ENCODE measurements at regions not wholly inside any gene's neighbourhood (a gene's known extent, or its start where the extent isn't known, plus 50 kb on each side); places are given as distances from the start of the nearest gene placed in this dataset.
A peak's percentile ranks its signal among the peaks of the same experiment; 100 is the strongest.

DNA sequence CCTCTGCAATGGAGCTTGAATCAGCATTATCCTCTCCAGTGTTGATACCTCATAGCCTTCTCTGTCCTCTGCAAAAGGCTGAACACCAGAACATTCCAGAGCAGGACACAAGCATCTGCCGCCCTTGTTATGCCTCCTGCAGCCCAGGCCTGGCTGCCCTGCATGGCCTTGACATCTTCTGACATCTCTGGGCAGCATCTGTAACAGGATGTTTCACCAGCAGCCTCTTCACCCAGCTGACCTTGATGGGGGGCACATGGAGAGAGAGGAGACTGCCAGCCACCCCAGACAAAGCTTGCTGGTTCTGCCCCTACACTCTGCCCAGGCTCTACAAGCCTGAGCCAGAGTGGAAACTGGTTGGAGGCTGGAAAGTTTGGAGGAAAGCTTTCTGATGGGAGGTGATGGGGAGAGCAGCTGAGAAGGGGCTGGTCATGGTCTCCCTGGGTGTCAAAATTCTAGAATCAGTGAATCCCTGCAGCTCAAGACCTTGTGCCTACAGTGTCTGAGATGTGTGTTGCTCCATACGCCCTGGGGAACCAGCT lies 145.1 kb downstream of the MRPL14 start:
- no peak for DNase-seq (ENCODE audit: low spot score)

DNA sequence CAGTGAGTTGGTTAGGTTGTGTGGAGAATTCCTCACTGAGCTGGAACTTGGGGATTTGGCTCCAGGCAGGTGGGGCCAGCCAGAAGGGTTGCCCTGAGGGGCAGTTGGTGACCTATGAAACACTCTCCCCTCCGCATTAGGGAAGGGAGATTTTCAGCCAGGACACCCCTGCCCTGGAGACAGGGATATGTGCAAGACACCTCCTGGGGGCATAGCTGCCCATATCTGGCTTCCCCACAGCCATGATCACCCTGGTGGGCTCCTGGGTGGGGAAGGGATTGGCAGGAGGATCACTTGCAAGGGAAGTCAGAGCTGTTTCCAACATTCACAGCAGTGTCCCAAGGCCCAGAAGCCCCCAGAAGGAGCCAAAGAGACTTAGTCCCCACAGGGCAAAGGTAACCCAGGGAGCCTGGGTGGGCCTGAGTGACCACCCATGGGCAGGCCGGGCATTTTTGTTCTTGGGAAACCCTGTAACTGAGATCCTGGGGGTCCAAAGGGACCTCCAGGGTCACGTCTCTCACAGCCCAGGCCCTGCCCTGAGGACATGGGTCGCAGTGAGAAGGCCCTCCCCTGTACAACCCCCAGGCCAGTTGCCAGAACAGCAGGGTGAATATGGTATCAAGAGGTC lies 145.8 kb downstream of the MRPL14 start:
- DNase-seq (ENCODE audit: low spot score): no peak

DNA sequence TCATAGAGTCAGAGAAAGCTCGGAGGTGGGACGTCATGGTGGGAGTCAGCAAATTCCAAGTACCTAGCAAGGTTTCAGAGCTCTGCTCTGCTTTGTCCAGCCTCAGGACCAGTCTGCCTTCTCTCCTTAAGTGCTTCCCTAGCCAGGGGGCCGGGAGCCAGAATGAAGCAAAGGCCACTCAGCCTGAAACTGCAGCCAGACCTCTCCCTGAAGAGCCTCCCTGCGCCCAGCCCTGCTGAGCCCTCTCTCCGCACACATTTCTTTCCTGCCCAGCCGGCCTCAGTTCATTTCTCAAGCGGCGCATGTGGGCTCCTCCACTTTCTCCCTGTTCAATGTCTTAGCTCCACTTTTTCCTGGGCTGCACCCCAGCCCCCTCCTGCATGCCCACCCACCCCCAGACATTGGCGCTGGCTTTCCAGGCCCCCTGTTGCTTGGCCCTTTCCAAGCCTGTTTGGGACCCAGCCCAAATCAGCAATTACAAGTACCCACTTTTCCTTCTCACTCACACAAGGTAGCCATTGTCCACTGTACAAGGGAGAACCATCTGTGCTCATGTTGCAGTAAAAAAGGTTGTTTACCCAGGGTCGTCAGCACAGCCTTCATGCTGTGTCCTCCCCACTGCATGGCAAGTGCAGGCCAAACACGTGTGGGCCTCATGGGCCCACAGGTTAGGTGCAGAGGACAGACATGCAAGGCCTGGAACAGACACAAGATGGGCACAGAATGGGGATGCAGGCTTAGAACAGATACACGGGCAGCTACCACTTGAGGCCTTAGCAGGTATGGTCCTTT lies 147.1 kb downstream of the MRPL14 start:
- DNase-seq (ENCODE audit: low spot score): peak; percentile 46

DNA sequence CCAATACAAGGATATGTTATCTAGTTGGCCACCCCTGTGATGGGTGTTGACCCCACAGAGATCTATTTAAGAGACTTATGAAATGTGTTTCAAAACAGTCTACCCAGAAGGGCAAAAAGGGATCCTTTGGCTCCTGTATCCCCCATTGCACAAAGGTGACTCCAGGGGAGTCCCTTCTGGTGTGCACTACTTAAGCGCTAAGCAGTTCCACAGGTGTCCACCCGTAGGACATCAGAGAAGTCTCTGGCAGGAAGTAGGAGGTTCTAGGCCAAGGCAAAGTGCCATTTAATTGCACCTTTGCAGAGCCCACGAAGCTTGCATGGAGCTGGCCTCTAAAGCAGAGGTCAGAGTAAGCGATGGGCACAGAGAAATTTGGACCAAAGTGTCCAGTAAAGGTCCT lies 147.7 kb downstream of the MRPL14 start:
- no peak for DNase-seq (ENCODE audit: low spot score)

DNA sequence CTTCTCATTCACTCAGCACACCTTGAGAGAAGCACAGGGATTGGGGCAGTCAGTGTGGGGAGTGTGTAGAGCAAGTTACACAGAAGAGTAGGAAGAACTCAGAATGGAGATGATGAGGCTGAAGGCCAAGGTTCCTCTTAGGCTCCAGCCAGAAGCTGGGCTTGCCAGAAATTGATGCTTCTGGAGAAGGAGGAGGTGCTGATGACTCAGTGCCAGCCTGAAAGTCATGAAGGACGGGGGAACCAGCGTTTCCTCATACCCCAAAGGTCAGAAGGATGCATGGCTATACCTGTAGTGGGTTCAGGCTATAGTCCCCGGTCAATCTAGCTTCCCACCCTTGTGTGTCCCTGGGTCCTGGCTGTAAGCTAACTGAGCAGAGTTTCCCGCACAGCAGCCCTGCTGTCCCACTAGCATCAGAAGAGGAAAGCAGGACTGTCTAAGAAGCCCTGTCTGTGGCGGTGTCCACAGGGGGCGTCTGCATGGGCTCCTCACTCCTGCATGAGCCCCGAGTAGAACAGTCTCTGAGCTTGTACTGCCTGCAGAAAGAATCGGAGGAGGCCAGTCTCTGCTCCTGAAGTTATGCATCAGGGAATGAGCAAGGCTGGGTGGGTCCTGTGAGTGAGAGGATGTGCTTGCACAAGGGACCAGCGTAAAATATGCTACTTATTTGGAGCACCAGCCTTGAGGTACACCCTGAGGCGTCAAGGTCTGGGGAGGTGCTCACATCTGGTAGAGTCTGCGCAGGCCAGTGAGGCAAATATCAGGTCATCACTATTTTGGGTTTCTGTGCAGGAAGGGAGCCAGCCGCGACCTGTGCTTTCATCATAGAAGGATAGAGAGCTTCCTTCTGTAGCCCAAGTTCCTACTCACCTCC lies 148.5 kb downstream of the MRPL14 start:
- no peak for DNase-seq (ENCODE audit: low spot score)

DNA sequence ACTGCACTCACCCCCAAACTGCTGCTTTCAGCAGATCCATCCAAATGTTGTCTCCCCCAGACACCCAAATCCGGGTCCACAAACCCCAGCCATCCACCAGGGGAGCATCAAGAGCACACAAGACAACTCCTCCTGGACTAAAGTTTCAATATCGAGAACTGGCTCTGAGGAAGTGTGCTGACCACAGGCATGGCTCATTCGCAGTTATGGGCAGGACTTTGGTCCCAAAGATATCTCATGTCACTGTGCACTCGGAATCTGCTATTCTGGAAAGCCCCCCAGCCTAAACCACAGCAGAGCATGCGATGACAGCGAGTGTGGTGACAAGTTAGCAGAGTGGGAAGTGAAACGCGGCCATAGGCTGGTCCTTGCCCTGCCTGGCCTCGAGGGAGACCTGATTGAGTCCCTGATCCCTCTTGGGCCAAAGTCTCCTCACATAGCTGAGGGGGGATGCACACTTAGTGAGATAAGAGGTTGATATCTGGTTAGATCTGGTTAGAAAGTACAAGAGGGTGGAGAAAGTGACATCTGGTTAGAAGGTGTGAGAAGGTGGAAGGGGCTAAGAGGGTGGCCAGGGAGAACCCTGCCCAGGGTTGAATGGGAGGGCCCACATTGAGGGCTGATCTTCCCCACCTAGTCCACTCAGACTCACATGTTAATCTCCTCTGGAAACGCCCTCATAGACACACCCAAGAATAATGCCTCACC lies 149.7 kb downstream of the MRPL14 start:
- DNase-seq (ENCODE audit: low spot score): no peak

DNA sequence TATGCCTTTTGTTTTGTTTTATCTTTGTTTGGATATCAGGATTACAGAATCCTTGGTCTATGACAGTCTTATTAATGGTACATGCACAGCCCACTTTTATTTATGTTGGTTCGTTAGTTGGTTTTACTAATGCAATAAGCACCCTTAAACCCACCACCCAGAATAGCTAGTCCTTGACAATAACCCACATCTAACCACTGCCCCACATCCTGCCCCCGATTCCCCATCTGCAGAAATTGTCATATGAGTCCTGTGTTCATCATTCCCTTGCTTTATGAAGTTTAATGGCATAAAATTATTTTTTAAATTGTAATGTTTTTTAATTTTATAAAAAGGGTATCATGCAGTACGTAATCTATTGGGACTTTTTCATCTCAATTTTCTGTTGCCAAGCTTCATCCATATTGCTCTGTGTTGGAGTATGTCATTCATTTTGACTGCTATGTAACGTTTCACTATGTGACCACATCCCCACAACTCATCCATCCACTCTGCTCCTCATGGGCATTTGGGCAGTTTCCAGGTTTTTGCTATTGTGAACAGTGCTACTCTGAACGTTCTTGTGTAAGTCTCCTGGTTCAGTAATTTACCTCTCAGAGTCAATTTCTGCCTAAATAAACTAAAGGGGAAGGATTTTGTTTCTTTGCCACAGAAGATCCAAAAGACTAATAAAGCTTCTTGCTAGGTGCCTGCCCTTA lies 150.4 kb downstream of the MRPL14 start:
- DNase-seq (ENCODE audit: low spot score): no peak

DNA sequence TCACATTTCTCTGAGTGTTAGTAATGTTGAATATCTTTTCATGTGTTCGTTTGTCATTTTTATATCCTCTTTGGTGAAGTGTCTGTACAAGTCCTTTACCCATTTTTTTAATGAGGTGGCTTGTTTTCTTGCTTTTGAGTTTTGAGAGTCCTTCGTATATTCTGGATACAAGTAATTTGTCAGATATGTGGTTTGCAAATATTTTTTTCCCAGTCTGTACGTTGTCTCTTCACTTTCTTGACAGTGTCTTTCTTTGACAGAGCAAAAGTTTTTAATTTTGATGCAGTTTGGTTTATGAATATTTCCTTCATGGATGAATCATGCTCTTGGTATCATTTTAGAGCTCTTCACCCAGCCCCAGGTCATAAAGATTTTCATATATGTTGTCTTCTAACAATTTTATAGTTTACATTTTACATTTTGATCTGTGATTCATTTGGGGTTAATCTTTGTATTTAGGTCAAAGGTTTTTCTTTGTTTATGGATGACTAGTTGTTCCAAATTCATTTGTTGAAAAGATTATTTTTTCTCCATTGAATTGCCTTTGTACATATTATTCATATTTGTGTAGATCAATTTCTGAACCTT lies 152.5 kb downstream of the MRPL14 start:
- DNase-seq (ENCODE audit: low spot score): no peak

DNA sequence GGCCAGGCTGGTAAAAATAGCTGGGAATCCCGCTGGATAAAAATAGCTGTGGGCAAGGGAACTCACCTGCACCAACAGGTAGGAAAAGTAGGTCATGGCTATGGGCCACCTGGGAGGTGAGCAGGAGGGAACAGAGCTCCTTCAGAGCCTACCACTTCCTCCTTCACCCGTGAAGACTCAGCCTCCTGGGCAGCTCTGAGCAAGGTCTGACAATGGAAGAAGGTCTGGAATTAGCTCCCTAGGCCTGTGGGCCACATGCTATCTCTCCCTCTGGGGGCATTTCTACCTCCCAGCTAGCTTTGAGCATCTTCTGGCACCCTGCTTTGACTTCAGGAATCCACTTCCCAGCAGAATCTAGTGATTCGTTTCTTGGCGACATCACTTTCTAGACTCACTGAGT lies 153.9 kb downstream of the MRPL14 start:
- no peak for DNase-seq (ENCODE audit: low spot score)

DNA sequence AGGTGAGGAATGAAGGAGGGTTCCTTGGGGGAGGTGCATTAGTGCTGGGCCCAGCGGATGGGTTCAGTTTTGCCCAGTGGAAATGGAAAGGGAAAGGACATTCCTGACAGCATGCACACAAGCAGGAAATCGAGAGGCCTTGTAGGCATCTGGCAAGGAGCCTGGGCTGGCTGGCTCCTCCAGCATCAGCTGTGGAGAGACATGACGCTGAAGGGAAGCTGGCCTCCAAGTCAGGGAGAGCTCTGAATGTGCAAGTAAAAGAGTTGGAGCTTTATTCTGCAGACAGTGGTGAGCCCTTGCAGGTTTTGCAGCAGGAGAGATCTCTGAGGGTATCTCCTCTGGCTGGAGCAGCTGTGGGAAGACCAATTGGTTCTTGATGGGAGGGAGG lies 154.3 kb downstream of the MRPL14 start:
- DNase-seq (ENCODE audit: low spot score): peak; percentile 82

DNA sequence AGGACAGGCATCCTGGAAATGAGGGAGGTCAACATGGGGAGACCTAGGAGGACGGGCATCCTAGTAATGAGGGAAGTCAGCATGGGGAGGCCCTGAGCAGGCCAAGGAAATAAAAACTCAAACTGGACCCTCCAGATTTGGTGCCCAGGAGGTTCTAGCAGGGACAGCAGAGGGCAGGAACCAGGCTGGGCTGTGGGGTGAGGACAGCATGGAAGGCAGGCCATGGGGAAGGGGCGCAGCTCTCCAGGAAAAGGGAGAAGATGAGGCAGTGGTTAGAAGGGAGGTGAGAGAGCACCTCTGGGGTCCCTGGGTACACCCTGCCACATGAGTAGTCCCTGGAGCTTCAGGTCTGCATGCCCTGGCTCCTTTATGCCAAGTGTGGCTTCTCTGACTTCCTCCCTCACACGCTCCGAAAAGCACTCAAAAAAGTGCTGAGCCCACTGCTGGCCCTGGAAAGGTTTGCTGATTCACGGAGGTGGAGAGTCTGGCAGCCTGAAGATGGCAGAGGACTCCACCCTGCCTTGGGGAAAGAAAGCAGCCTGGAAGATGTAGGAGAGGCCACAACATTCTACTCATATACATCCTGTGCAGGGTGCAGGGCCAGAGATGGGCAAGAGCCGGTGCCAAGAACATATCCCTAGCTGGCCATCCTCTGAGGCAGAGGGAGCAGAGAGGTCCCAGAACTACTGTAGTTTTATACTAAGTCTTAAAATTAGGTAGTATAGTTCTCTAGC lies 154.9 kb downstream of the MRPL14 start:
- no peak for DNase-seq (ENCODE audit: low spot score)

DNA sequence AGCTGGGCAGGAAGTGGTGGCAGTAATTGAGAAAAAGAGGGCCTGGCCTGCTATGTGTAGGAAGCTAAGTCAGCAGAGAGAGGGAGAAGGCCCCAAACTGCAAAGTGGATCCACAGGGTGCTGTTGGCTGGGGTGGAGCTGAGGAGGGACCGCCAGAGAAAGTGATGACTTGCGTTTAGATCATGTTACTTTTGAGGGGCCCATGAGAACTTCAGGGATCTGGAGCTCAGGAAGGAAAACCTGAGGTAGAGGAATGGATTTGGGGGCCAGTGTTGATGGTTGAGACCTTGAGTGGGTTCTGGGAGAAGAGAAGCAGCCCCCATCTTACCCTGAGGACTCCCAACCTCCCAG lies 155.5 kb downstream of the MRPL14 start:
- DNase-seq (ENCODE audit: low spot score): no peak

DNA sequence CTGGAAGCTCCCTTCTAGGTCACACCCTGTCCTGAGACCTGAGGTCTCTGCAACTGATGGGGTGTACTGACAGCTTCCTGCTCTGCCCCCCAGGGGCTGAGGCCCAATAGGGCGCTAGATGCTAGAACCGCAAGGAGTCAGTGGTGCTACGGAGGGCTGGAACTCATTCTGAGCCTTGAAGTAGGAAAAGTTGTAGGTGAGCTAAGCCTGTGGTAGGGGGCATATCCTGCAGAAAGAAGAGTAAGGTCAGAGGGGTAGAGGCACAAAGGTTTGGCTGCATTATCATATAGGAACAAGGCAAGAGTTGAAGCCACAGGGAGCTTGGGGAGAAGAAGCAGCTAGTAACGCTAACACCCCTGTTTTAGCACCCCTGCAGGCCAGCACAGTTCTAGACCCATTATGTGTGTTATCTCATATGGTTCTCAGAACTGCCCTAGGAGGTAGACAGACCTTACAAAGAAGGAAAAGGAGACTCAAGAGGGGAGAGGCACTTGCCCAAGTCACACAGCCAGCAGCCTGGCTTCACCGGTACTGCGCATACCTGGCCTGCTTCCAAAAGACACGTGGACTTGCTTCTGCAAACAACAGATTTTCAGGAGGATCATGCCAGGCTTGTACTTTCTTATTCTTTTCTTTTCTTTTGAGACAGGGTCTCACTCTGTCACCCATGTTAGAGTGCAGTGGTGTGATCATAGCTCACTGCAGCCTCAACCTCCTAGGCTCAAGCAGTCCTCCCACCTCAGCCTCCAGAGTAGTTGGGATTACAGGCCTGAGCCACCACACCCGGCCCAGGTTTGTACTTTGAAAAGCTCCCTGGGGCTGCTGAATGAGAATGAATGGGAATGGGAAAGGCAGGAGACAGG lies 156.1 kb downstream of the MRPL14 start:
- DNase-seq (ENCODE audit: low spot score): no peak

DNA sequence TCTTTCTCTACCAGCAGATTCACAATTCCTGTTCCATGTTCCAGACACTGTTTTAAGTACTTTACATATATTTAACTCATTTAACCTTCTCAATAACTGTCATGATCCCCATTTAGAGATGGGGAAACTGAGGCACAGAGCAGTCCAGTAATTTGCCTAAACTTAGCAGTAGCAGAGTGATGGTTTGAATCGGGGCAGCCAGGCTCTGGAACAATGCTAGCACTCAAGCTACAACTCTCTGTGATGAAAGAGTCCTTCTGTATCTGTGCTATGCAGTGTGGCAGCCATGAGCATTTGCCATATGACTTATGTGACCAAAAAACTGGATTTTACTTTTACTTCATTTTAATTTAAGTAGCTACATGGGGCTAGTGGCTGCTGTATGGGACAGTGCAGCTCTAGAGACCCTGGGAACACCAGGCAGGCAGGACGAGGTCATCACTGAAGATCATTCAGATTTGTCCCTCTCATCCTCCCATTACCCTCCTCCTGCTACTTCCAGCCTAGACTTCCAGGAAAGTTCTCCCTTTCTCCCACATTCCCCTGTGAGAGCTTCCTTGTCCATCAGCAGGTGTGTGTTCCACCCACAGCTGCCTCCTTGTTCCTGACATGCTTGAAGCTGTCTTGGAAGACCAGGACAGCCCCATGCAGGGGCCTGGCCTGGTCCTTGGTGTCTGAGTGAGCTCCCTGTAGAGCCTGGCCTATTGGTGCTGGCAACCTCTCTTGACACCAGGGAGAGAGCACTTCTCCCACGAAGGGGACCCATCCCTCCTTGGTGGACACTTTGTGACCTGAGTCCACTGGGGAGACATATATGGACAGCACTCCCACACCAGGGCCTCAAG lies 157.0 kb downstream of the MRPL14 start:
- no peak for DNase-seq (ENCODE audit: low spot score)

DNA sequence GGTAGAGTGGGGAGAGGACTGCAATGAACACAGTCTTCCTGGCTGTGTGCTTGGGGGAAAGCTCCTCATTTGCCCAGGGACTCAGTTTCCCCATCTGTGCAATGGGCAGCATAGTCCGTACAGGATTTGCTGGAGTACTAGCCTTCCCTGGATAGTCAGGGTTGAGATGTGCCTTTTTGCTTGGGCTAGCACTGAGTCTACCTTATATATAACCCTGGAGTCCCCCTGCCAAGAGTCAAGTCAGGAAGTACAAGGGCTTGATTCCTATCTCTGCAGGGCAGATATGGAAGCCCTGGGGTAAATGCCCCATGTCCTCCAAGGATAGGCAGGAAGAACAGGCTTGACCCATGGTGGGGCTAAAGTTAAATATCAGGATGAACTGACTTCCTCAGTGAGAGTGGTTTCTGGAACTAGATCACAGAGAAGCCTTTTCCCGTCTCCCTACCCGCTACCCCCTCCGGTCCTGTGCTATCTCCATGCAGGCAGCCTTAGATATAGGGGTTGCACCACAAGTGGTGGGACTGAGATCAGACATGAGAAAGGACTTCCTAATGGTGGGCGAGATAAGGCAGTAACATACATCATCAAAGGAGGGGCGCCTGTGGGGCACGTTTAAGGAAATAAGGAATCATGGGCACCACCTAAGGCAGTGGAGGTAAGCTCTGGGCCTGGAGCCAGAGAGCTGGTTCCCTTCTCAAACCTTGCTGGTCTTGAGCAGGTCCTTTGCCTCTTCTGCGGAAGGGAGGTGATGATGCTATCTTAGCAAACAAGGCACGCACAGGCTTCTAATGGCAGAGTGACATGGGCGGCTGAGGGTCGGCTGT lies 157.9 kb downstream of the MRPL14 start:
- DNase-seq (ENCODE audit: low spot score): no peak

DNA sequence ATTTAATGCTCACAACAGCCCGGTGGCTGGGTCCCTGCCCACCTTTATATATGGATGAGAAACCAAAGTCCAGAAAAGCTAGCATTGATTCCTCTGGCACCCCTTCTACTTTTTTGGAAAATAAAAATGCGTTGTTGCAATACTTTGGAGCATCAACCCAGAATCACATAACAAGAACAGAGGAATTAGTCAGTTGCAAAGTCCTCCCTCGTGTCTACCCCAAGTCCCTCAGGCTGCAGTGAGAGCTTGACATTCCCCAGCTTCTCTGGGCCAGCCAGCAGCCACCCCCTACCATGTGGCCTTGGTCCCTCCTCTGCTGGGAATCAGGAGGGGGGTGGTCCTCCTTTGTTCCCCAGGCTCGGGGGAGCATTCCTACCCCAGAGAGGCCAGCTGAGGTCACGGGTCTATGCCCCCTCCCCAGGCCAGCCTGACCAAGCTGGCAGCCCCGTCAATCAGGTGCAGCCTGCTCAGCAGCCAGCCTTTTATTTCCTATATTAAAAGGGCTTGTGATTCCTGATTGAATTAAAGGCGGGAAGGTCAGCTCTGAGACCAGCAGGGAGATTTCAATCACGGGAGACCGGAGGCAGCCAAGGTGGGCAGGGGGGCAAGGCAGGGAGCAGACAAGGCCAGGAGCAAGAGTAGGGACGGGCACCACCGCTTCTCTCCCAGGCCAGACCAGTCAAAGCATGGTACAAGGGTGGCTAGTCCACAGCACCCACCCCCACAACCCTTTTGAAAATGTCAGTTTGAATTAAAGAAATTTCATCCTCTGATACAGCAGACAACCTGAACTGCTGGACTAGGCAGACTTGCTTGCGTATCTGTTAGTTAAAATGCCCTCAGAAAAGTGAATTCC lies 158.9 kb downstream of the MRPL14 start:
- DNase-seq (ENCODE audit: low spot score): no peak

DNA sequence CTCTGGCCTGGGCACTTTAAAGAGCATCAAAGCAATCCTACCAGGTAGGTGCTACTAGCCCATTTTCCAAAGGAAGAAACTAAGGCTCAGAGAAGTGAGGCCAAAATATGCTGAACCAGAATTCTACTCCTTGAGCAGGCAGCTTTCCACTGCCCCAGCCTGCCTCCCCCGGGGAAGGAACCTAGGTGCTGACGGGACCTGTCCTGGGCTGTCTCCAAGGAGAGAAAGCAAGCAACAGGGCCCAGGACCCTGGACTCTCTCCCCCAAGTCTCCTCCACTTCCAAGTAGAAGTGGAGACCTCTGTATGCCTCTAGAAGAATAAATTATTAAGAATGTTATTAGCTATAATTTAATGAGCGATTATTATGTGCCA lies 159.5 kb downstream of the MRPL14 start:
- DNase-seq (ENCODE audit: low spot score): no peak

Data from Ammon's horn (tissue), 1 donor.